K562 (cell line): ENCODE measurements at regions not wholly inside any gene's neighbourhood (a gene's known extent, or its start where the extent isn't known, plus 50 kb on each side); places are given as distances from the start of the nearest gene placed in this dataset.

ENCODE experiments used
- BHLHE40 ChIP-seq: IDR thresholded peaks from 2 replicates; pipeline ENCODE4 v1.6.1; 2011; ENCODE audit warnings: low read length, improper control_type of control experiment
- E2F4 ChIP-seq: sonication (generic); formaldehyde crosslinking; IDR thresholded peaks from 2 replicates; pipeline ENCODE4 v1.8.0; 2022; ENCODE audit warnings: mild to moderate bottlenecking, low read depth, missing genetic modification reagents
- FOXA1 ChIP-seq: fragments of 450-650 bp; IDR thresholded peaks from 2 replicates; pipeline ENCODE4 v1.6.1; 2016; ENCODE audit warnings: mild to moderate bottlenecking, borderline replicate concordance
- MYBL2 ChIP-seq, 2 experiments: fragments of 450-650 bp in 1 of 2; sonication (generic) in 1 of 2; formaldehyde crosslinking in 1 of 2; IDR thresholded peaks; 2 replicates each; pipeline versions ENCODE4 v1.6.1 to v1.8.1; 2017 to 2022; ENCODE audit warnings: borderline replicate concordance in 1 of 2, inconsistent platforms in 1 of 2, low read depth in 1 of 2, mild to moderate bottlenecking in 1 of 2, missing genetic modification reagents in 1 of 2, moderate library complexity in 1 of 2
- POLR2H ChIP-seq: IDR thresholded peaks from 2 replicates; pipeline ENCODE4 v1.6.1; 2016; ENCODE audit warnings: missing genetic modification characterization, low read depth, mild to moderate bottlenecking, control low read depth, missing compliant biosample characterization, moderate library complexity
- WHSC1 ChIP-seq: IDR thresholded peaks from one replicate; pipeline ENCODE4 v1.6.1; 2012; ENCODE audit warnings: low read length, control low read depth, inconsistent platforms
- ZNF316 ChIP-seq: fragments of 450-650 bp; IDR thresholded peaks from 2 replicates; pipeline ENCODE4 v1.6.1; 2016
- TF ChIP-seq, protein P1 (sequence below): fragments of 250-450 bp; sonication (Bioruptor Pico); IDR thresholded peaks from 2 replicates; pipeline ENCODE4 v1.4.0; 2020; ENCODE audit warnings: borderline replicate concordance
- TF ChIP-seq, protein P2 (sequence below), 3 experiments: fragments of 200-800 bp in 1 of 3; fragments of 250-450 bp in 1 of 3; fragments of 450-650 bp in 1 of 3; sonication (Bioruptor Pico) in 1 of 3; sonication (Bioruptor generic) in 1 of 3; formaldehyde crosslinking in 1 of 3; IDR thresholded peaks; 2 replicates each; pipeline versions ENCODE4 v1.6.1 to v1.8.0; 2016 to 2022; ENCODE audit warnings: mild to moderate bottlenecking in 2 of 3, missing genetic modification characterization in 2 of 3, missing compliant biosample characterization in 1 of 3, moderate library complexity in 1 of 3

- TF ChIP-seq, protein P1, sequence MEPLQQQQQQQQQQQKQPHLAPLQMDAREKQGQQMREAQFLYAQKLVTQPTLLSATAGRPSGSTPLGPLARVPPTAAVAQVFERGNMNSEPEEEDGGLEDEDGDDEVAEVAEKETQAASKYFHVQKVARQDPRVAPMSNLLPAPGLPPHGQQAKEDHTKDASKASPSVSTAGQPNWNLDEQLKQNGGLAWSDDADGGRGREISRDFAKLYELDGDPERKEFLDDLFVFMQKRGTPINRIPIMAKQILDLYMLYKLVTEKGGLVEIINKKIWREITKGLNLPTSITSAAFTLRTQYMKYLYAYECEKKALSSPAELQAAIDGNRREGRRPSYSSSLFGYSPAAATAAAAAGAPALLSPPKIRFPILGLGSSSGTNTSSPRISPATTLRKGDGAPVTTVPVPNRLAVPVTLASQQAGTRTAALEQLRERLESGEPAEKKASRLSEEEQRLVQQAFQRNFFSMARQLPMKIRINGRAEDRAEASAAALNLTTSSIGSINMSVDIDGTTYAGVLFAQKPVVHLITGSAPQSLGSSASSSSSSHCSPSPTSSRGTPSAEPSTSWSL (CRISPR knock-in tag): no peak
- no peak for TF ChIP-seq BHLHE40
- TF ChIP-seq WHSC1: no peak
- TF ChIP-seq POLR2H: no peak
- TF ChIP-seq E2F4 (CRISPR knock-in tag): no peak
- TF ChIP-seq, protein P2, sequence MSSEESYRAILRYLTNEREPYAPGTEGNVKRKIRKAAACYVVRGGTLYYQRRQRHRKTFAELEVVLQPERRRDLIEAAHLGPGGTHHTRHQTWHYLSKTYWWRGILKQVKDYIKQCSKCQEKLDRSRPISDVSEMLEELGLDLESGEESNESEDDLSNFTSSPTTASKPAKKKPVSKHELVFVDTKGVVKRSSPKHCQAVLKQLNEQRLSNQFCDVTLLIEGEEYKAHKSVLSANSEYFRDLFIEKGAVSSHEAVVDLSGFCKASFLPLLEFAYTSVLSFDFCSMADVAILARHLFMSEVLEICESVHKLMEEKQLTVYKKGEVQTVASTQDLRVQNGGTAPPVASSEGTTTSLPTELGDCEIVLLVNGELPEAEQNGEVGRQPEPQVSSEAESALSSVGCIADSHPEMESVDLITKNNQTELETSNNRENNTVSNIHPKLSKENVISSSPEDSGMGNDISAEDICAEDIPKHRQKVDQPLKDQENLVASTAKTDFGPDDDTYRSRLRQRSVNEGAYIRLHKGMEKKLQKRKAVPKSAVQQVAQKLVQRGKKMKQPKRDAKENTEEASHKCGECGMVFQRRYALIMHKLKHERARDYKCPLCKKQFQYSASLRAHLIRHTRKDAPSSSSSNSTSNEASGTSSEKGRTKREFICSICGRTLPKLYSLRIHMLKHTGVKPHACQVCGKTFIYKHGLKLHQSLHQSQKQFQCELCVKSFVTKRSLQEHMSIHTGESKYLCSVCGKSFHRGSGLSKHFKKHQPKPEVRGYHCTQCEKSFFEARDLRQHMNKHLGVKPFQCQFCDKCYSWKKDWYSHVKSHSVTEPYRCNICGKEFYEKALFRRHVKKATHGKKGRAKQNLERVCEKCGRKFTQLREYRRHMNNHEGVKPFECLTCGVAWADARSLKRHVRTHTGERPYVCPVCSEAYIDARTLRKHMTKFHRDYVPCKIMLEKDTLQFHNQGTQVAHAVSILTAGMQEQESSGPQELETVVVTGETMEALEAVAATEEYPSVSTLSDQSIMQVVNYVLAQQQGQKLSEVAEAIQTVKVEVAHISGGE (CRISPR knock-in tag; IDR thresholded peaks at IDR 0.05): no peak
- no peak for TF ChIP-seq ZNF316
- TF ChIP-seq FOXA1: no peak
- TF ChIP-seq MYBL2 (IDR thresholded peaks at IDR 0.05; ENCODE audit: low read depth): no peak
- no peak for TF ChIP-seq MYBL2 (CRISPR knock-in tag; IDR thresholded peaks at IDR 0.05; ENCODE audit: borderline replicate concordance)
These were observed 149.8 kb upstream of the KCNMB2 start (continued) for GRCh38 chr3:178386401-178386800.
